ENCODE measurements at regions not wholly inside any gene's neighbourhood (a gene's known extent, or its start where the extent isn't known, plus 50 kb on each side); places are given as distances from the start of the nearest gene placed in this dataset.

- H3K27me3 ChIP-seq (replicated peaks in 1 of 2; ENCODE audit: control insufficient read depth in 2 of 2, insufficient read depth in 2 of 2, low read length in 1 of 2) = no peaks in the 10 kb centered on the region
- H3K9me3 ChIP-seq (replicated peaks; ENCODE audit: control insufficient read depth, insufficient read depth, low read length) = no peaks in the 10 kb centered on the region; the same call in 2 of the 3 replicates
- no peaks in the 10 kb centered on the region for H3K79me2 ChIP-seq (ENCODE audit: control insufficient read depth, insufficient read depth, low read length)
- H3K4me2 ChIP-seq (ENCODE audit: control insufficient read depth, insufficient read depth) = no peak overlapping the region
- 0% methylated on average over 1 of the region's 1 CpG for WGBS (ENCODE audit: insufficient coverage, insufficient replicate concordance, low lambda C conversion rate, missing lambda C conversion rate)
- RAD21 ChIA-PET (ENCODE audit: unreplicated experiment) = no interaction called here
- ATAC-seq (no peak), DNase-seq (ENCODE audit: low read depth, low spot score) (no peak), FAIRE-seq (no peak)
- TF ChIP-seq ATF2 (IDR thresholded peaks at IDR 0.05; ENCODE audit: low read length) (no peak), ZBTB33 (IDR thresholded peaks at IDR 0.05) (no peak), GATAD2B (conservative IDR thresholded peaks at IDR 0.05; ENCODE audit: low read depth) (no peak), ZNF384 (IDR thresholded peaks at IDR 0.05; ENCODE audit: borderline replicate concordance, low read depth, low read length) (no peak), RELA (IDR thresholded peaks at IDR 0.05; ENCODE audit: borderline replicate concordance, partially characterized antibody) (no peak), SREBF1 (IDR thresholded peaks at IDR 0.05; ENCODE audit: low read length) (no peak)
- H3K36me3 ChIP-seq (ENCODE audit: control insufficient read depth in 2 of 2, insufficient read depth in 2 of 2, low read length in 1 of 2) = no peaks in the 10 kb centered on the region
- POLR2A ChIA-PET = no interaction called here
- no peaks in the 10 kb centered on the region for H4K20me1 ChIP-seq (ENCODE audit: control insufficient read depth, insufficient read depth)
- H3K4me1 ChIP-seq (ENCODE audit: control insufficient read depth, insufficient read depth, low read length) = no peaks in the 10 kb centered on the region
- H3K27ac ChIP-seq (ENCODE audit: control insufficient read depth, insufficient read depth) = no peak overlapping the region
- no peak overlapping the region for H3K9ac ChIP-seq (ENCODE audit: control insufficient read depth, insufficient read depth, low read length)
- intact Hi-C loops (cut with micrococcal nuclease; ENCODE audit: unreplicated experiment) (no loop called here), in situ Hi-C loops (cut with MboI) (no loop called here)
- H2AFZ ChIP-seq (ENCODE audit: control insufficient read depth, low read depth, low read length) = no peak overlapping the region
- CTCF ChIA-PET = interaction anchor here (1.7 kb wide), 1 partner anchor 15 kb away, joined by 4 read pairs; no protein-coding TSS in a partner anchor
- no peak overlapping the region for H3K4me3 ChIP-seq
- SMC1A ChIA-PET (ENCODE audit: uncharacterized antibody, unreplicated experiment) = interaction anchor here (0.6 to 1.1 kb wide), 2 partner anchors 64 to 180 kb away, joined by 3 read pairs; no protein-coding TSS in a partner anchor
- BruUV-seq (replicated peaks) = no TSS peak
These were observed 905.0 kb downstream of the UQCRFS1 start for GRCh38 chr19:28307963-28308362.
